ENCODE measurements at regions not wholly inside any gene's neighbourhood (a gene's known extent, or its start where the extent isn't known, plus 50 kb on each side); places are given as distances from the start of the nearest gene placed in this dataset.
"Not testable (repeated sequence)": the region's sequence is repeated elsewhere in the genome, so short reads cannot be mapped to it uniquely, and the experiment has no call there.

DNA sequence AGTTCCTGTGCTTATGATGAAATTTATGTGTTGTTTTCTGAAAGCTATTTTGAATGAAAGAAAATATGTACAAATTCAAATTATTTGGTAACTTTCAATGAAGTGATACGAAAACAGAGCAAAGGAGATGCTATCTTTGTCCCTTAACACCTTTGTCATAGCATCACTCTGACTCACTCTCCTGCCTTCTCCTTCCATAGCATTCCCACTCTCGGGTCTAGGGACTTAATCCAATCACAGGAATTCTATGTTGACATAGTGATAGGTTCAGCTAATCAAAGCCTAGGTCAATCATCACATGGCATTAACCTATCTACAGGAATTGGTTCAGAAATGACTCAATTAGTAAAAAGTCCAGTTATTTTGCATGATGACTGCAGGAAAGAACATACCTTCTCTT, 464.7 kb upstream of the RORB start:
- H3K4me1 ChIP-seq (ENCODE audit: insufficient read depth, insufficient read length) = no peaks in the 10 kb centered on the region
- H3K9me3 ChIP-seq (ENCODE audit: insufficient read depth, low read length) = no peaks in the 10 kb centered on the region
- DNase-seq (ENCODE audit: low read depth, low spot score) = no peak
- no peak overlapping the region for H3K4me3 ChIP-seq (ENCODE audit: insufficient read length, low read depth)
- H3K9ac ChIP-seq (ENCODE audit: insufficient read length, low read depth) = no peak overlapping the region
- H3K27me3 ChIP-seq (ENCODE audit: insufficient read depth, insufficient read length) = no peaks in the 10 kb centered on the region
- no peaks in the 10 kb centered on the region for H3K36me3 ChIP-seq (ENCODE audit: insufficient read depth, insufficient read length, low read length)
- TF ChIP-seq YY1 (IDR thresholded peaks at IDR 0.05; ENCODE audit: insufficient read depth, insufficient read length) (no peak), SUZ12 (IDR thresholded peaks at IDR 0.05; ENCODE audit: extremely low read depth, insufficient read depth, insufficient read length) (no peak), ZNF274 (IDR thresholded peaks at IDR 0.05; ENCODE audit: low read depth, low read length) (no peak)

GRCh38 chr9:74035786-74036185, 461.3 kb upstream of the RORB start:
- Histone ChIP-seq H3K36me3 (ENCODE audit: insufficient read depth, insufficient read length, low read length) (no peaks in the 10 kb centered on the region), H3K27me3 (ENCODE audit: insufficient read depth, insufficient read length) (no peaks in the 10 kb centered on the region), H3K9me3 (ENCODE audit: insufficient read depth, low read length) (no peaks in the 10 kb centered on the region), H3K4me1 (ENCODE audit: insufficient read depth, insufficient read length) (no peaks in the 10 kb centered on the region), H3K4me3 (ENCODE audit: insufficient read length, low read depth) (no peak overlapping the region), H3K9ac (ENCODE audit: insufficient read length, low read depth) (no peak overlapping the region)
- no peak for DNase-seq (ENCODE audit: low read depth, low spot score)
- TF ChIP-seq YY1 (IDR thresholded peaks at IDR 0.05; ENCODE audit: insufficient read depth, insufficient read length) = no peak
- no peak for TF ChIP-seq ZNF274 (IDR thresholded peaks at IDR 0.05; ENCODE audit: low read depth, low read length)
- TF ChIP-seq SUZ12 (IDR thresholded peaks at IDR 0.05; ENCODE audit: extremely low read depth, insufficient read depth, insufficient read length) = no peak

- Histone ChIP-seq H3K36me3 (ENCODE audit: insufficient read depth, insufficient read length, low read length) (no peaks in the 10 kb centered on the region), H3K9me3 (ENCODE audit: insufficient read depth, low read length) (no peaks in the 10 kb centered on the region), H3K4me1 (ENCODE audit: insufficient read depth, insufficient read length) (no peaks in the 10 kb centered on the region), H3K27me3 (ENCODE audit: insufficient read depth, insufficient read length) (no peaks in the 10 kb centered on the region), H3K4me3 (ENCODE audit: insufficient read length, low read depth) (no peak overlapping the region), H3K9ac (ENCODE audit: insufficient read length, low read depth) (no peak overlapping the region)
- no peak for TF ChIP-seq YY1 (IDR thresholded peaks at IDR 0.05; ENCODE audit: insufficient read depth, insufficient read length)
- no peak for TF ChIP-seq SUZ12 (IDR thresholded peaks at IDR 0.05; ENCODE audit: extremely low read depth, insufficient read depth, insufficient read length)
- TF ChIP-seq ZNF274 (IDR thresholded peaks at IDR 0.05; ENCODE audit: low read depth, low read length) = no peak
- no peak for DNase-seq (ENCODE audit: low read depth, low spot score)
Measured at GRCh38 chr9:74036549-74037231, 460.4 kb upstream of the RORB start.

GRCh38 chr9:74037274-74037673, 459.9 kb upstream of the RORB start:
- H3K36me3 ChIP-seq (ENCODE audit: insufficient read depth, insufficient read length, low read length) = no peaks in the 10 kb centered on the region
- no peak overlapping the region for H3K9ac ChIP-seq (ENCODE audit: insufficient read length, low read depth)
- H3K4me1 ChIP-seq (ENCODE audit: insufficient read depth, insufficient read length) = no peaks in the 10 kb centered on the region
- DNase-seq (ENCODE audit: low read depth, low spot score) = no peak
- no peak overlapping the region for H3K4me3 ChIP-seq (ENCODE audit: insufficient read length, low read depth)
- H3K9me3 ChIP-seq (ENCODE audit: insufficient read depth, low read length) = no peaks in the 10 kb centered on the region
- no peaks in the 10 kb centered on the region for H3K27me3 ChIP-seq (ENCODE audit: insufficient read depth, insufficient read length)
- TF ChIP-seq ZNF274 (IDR thresholded peaks at IDR 0.05; ENCODE audit: low read depth, low read length) (no peak), YY1 (IDR thresholded peaks at IDR 0.05; ENCODE audit: insufficient read depth, insufficient read length) (no peak), SUZ12 (IDR thresholded peaks at IDR 0.05; ENCODE audit: extremely low read depth, insufficient read depth, insufficient read length) (no peak)

DNA sequence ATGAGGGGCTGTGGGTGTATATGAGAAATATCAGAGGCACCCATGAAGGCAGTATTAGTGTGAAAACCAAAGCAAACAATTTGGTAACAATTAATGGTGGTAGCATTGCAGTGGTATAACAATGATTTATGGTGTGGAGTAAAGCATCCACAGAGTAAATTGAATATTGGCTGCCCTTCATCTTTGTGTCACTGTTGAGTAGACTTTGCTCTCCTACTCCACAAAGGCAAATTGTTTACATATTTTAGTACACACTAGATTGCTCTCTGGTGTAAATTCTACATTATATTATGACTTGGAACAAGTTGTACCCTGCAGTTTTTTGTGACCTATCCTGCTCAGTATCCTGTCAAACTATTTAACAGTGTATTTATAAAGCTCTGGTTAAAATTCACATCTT, 455.5 kb upstream of the RORB start:
- H3K9ac ChIP-seq (ENCODE audit: insufficient read length, low read depth) = no peak overlapping the region
- no peaks in the 10 kb centered on the region for H3K27me3 ChIP-seq (ENCODE audit: insufficient read depth, insufficient read length)
- H3K4me3 ChIP-seq (ENCODE audit: insufficient read length, low read depth) = no peak overlapping the region
- H3K9me3 ChIP-seq (ENCODE audit: insufficient read depth, low read length) = no peaks in the 10 kb centered on the region
- no peak for DNase-seq (ENCODE audit: low read depth, low spot score)
- no peak for TF ChIP-seq SUZ12 (IDR thresholded peaks at IDR 0.05; ENCODE audit: extremely low read depth, insufficient read depth, insufficient read length)
- no peak for TF ChIP-seq ZNF274 (IDR thresholded peaks at IDR 0.05; ENCODE audit: low read depth, low read length)
- TF ChIP-seq YY1 (IDR thresholded peaks at IDR 0.05; ENCODE audit: insufficient read depth, insufficient read length) = no peak
- no peaks in the 10 kb centered on the region for H3K4me1 ChIP-seq (ENCODE audit: insufficient read depth, insufficient read length)
- no peaks in the 10 kb centered on the region for H3K36me3 ChIP-seq (ENCODE audit: insufficient read depth, insufficient read length, low read length)

GRCh38 chr9:74044844-74045243, 452.3 kb upstream of the RORB start:
- no peak overlapping the region for H3K4me3 ChIP-seq (ENCODE audit: insufficient read length, low read depth)
- H3K4me1 ChIP-seq (ENCODE audit: insufficient read depth, insufficient read length) = no peaks in the 10 kb centered on the region
- no peaks in the 10 kb centered on the region for H3K36me3 ChIP-seq (ENCODE audit: insufficient read depth, insufficient read length, low read length)
- no peaks in the 10 kb centered on the region for H3K9me3 ChIP-seq (ENCODE audit: insufficient read depth, low read length)
- TF ChIP-seq ZNF274 (IDR thresholded peaks at IDR 0.05; ENCODE audit: low read depth, low read length) = no peak
- TF ChIP-seq SUZ12 (IDR thresholded peaks at IDR 0.05; ENCODE audit: extremely low read depth, insufficient read depth, insufficient read length) = no peak
- TF ChIP-seq YY1 (IDR thresholded peaks at IDR 0.05; ENCODE audit: insufficient read depth, insufficient read length) = no peak
- no peak for DNase-seq (ENCODE audit: low read depth, low spot score)
- H3K27me3 ChIP-seq (ENCODE audit: insufficient read depth, insufficient read length) = no peaks in the 10 kb centered on the region
- no peak overlapping the region for H3K9ac ChIP-seq (ENCODE audit: insufficient read length, low read depth)

DNA sequence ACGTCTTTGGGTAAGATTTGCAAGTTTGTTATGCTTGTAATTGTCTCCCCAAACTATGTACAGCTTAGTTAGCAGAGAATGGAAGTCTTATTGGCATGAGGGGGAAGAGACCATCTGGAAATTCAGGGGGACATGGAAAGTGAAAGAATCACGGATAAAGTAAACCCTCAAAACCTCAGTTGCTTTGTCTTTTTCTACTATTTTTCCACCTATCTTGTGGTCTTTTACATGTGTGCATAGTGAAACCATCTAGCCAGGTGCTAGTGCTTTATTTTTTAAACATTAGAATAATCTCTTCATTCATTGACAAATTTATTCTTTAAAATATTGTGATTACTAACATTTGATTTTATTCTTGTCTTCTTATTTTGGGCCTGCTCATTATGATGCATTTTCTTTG, 441.1 kb upstream of the RORB start:
- Histone ChIP-seq H3K4me3 (ENCODE audit: insufficient read length, low read depth) (no peak overlapping the region), H3K9ac (ENCODE audit: insufficient read length, low read depth) (no peak overlapping the region), H3K27me3 (ENCODE audit: insufficient read depth, insufficient read length) (no peaks in the 10 kb centered on the region), H3K4me1 (ENCODE audit: insufficient read depth, insufficient read length) (no peaks in the 10 kb centered on the region), H3K9me3 (ENCODE audit: insufficient read depth, low read length) (peaks cover 7% of the 10 kb centered on the region; the same call in 1 of the 2 replicates), H3K36me3 (ENCODE audit: insufficient read depth, insufficient read length, low read length) (no peaks in the 10 kb centered on the region)
- TF ChIP-seq YY1 (IDR thresholded peaks at IDR 0.05; ENCODE audit: insufficient read depth, insufficient read length) (no peak), SUZ12 (IDR thresholded peaks at IDR 0.05; ENCODE audit: extremely low read depth, insufficient read depth, insufficient read length) (no peak), ZNF274 (IDR thresholded peaks at IDR 0.05; ENCODE audit: low read depth, low read length) (no peak)
- DNase-seq (ENCODE audit: low read depth, low spot score) = no peak

- H3K4me3 ChIP-seq (ENCODE audit: insufficient read length, low read depth); H3K4me1 ChIP-seq (ENCODE audit: insufficient read depth, insufficient read length); H3K9me3 ChIP-seq (ENCODE audit: insufficient read depth, low read length); H3K36me3 ChIP-seq (ENCODE audit: insufficient read depth, insufficient read length, low read length); H3K9ac ChIP-seq (ENCODE audit: insufficient read length, low read depth); DNase-seq (ENCODE audit: low read depth, low spot score); H3K27me3 ChIP-seq (ENCODE audit: insufficient read depth, insufficient read length): not testable (repeated sequence)
Measured at GRCh38 chr9:74057051-74057450, 440.1 kb upstream of the RORB start.
